ENCODE measurements at regions not wholly inside any gene's neighbourhood (a gene's known extent, or its start where the extent isn't known, plus 50 kb on each side); places are given as distances from the start of the nearest gene placed in this dataset.

- ATAC-seq (ENCODE audit: low read depth) (no peak), DNase-seq (no peak)
- dilution Hi-C loops (cut with HindIII; ENCODE audit: low sequenced_read_pairs, unreplicated experiment) (no loop called here), intact Hi-C loops (cut with micrococcal nuclease) (no loop called here), in situ Hi-C loops (cut with MboI; ENCODE audit: low sequenced_read_pairs) (no loop called here)
- Histone ChIP-seq H2BK5ac (ENCODE audit: low read depth, low read length, poor library complexity, severe bottlenecking) (no peak overlapping the region), H3K36me3 (ENCODE audit: control insufficient read depth, insufficient read depth, low read length) (no peaks in the 10 kb centered on the region), H3K9me3 (ENCODE audit: control insufficient read depth, insufficient read depth, low read length) (no peaks in the 10 kb centered on the region), H3K14ac (replicated peaks; ENCODE audit: low read depth, low read length) (no peak overlapping the region), H3K23ac (ENCODE audit: low read depth, low read length) (no peak overlapping the region), H2BK15ac (ENCODE audit: low read depth, low read length) (no peak overlapping the region), H4K91ac (ENCODE audit: insufficient read depth, low read depth, low read length) (no peak overlapping the region), H3K79me1 (ENCODE audit: low read depth in 1 of 2, low read length in 2 of 2) (no peaks in the 10 kb centered on the region), H4K8ac (ENCODE audit: low read depth in 2 of 2, low read length in 2 of 2) (no peak overlapping the region), H4K5ac (ENCODE audit: low read depth, low read length) (no peak overlapping the region), H4K20me1 (ENCODE audit: insufficient read depth, low read length) (no peaks in the 10 kb centered on the region), H3K4me2 (ENCODE audit: low read depth, low read length) (no peak overlapping the region), H3K27ac (ENCODE audit: insufficient read depth, low read length) (no peak overlapping the region), H3K56ac (ENCODE audit: extremely low read depth, insufficient read depth, low read length) (no peak overlapping the region), H3K4me3 (ENCODE audit: insufficient read depth, low read depth, low read length) (no peak overlapping the region), H3K9ac (ENCODE audit: low read depth, low read length) (no peak overlapping the region), H2AFZ (replicated peaks; ENCODE audit: low read length, poor library complexity) (no peak overlapping the region), H3K4me1 (ENCODE audit: control insufficient read depth, insufficient read depth, low read length) (no peaks in the 10 kb centered on the region), H3K27me3 (ENCODE audit: control insufficient read depth, insufficient read depth, low read length) (no peaks in the 10 kb centered on the region), H3K4ac (ENCODE audit: low read depth, low read length) (no peak overlapping the region), H3K18ac (ENCODE audit: low read depth, low read length) (no peak overlapping the region), H2BK120ac (ENCODE audit: low read depth, low read length) (no peak overlapping the region), H2AK9ac (replicated peaks; ENCODE audit: low read depth, low read length, poor library complexity) (no peak overlapping the region), H2AK5ac (ENCODE audit: low read depth, low read length) (no peak overlapping the region), H2BK20ac (ENCODE audit: low read depth, low read length) (no peak overlapping the region), H3K9me1 (ENCODE audit: insufficient read depth, low read length) (no peaks in the 10 kb centered on the region)
- ChIA-PET POLR2A (ENCODE audit: unreplicated experiment) (no interaction called here), CTCF (no interaction called here)
- BruUV-seq (replicated peaks) = no TSS peak
- no CpG with 5 or more reads among the region's 1 CpG for WGBS, 2 experiments (ENCODE audit: extremely low coverage in 2 of 2, insufficient read length in 1 of 2)
- no peak for TF ChIP-seq CTCF (conservative IDR thresholded peaks at IDR 0.05; ENCODE audit: low read depth, low read length)
- no peak for TF ChIP-seq SMC3 (IDR thresholded peaks at IDR 0.05; ENCODE audit: low read depth, low read length)
- no peak for TF ChIP-seq NFE2L2 (IDR thresholded peaks at IDR 0.05; ENCODE audit: low read depth, low read length)
- TF ChIP-seq BHLHE40 (IDR thresholded peaks at IDR 0.05; ENCODE audit: low read depth, low read length) = no peak
- no peak for TF ChIP-seq RAD21 (IDR thresholded peaks at IDR 0.05; ENCODE audit: low read length)
- TF ChIP-seq ELK1 (IDR thresholded peaks at IDR 0.05; ENCODE audit: borderline replicate concordance, low read depth, low read length) = no peak
- TF ChIP-seq USF2 (IDR thresholded peaks at IDR 0.05; ENCODE audit: low read depth, low read length) = no peak
- no peak for TF ChIP-seq FOS (IDR thresholded peaks at IDR 0.05; ENCODE audit: low read depth, low read length)
- no peak for TF ChIP-seq MAFK (IDR thresholded peaks at IDR 0.05; ENCODE audit: low read depth, low read length)
- no peak for TF ChIP-seq POLR2A (IDR thresholded peaks at IDR 0.05; ENCODE audit: low read depth, low read length)
- no peak for TF ChIP-seq CEBPB (IDR thresholded peaks at IDR 0.05; ENCODE audit: low read depth, low read length)
- TF ChIP-seq RCOR1 (IDR thresholded peaks at IDR 0.05; ENCODE audit: insufficient replicate concordance, low read length) = no peak
- TF ChIP-seq MXI1 (IDR thresholded peaks at IDR 0.05; ENCODE audit: borderline replicate concordance, low read depth, low read length) = no peak
- no peak for TF ChIP-seq RFX5 (IDR thresholded peaks at IDR 0.05; ENCODE audit: low read depth, low read length)
These were observed 295.8 kb downstream of the DEPDC1B start for GRCh38 chr5:60404171-60404570.
